WERI-Rb-1 (cell line): ENCODE measurements at regions not wholly inside any gene's neighbourhood (a gene's known extent, or its start where the extent isn't known, plus 50 kb on each side); places are given as distances from the start of the nearest gene placed in this dataset.
"Not testable (repeated sequence)": the region's sequence is repeated elsewhere in the genome, so short reads cannot be mapped to it uniquely, and the experiment has no call there.

Source experiments
- DNase-seq: peaks from one replicate; pipeline ENCODE4 v3.0.0-alpha.2; 2020
- H3K27ac ChIP-seq: fragments of 250-450 bp; sonication (Bioruptor Pico); 2 replicates; pipeline ENCODE4 v1.5.1; 2020; ENCODE audit warnings: mild to moderate bottlenecking, moderate library complexity
- H3K27me3 ChIP-seq: fragments of 250-450 bp; sonication (Bioruptor Pico); 2 replicates; pipeline ENCODE4 v1.5.1; 2021; ENCODE audit warnings: mild to moderate bottlenecking, low read depth, moderate library complexity; ENCODE audit not compliant: insufficient read depth, severe bottlenecking
- H3K36me3 ChIP-seq: fragments of 250-450 bp; sonication (Bioruptor Pico); 2 replicates; pipeline ENCODE4 v1.5.1; 2020; ENCODE audit warnings: mild to moderate bottlenecking, moderate library complexity
- H3K4me3 ChIP-seq: 2 replicates; pipeline ENCODE4 v1.5.1; 2011; ENCODE audit warnings: low read depth, mild to moderate bottlenecking, control low read depth, low read length
- H3K9me3 ChIP-seq: fragments of 250-450 bp; sonication (Bioruptor Pico); 2 replicates; pipeline ENCODE4 v1.5.1; 2021; ENCODE audit warnings: mild to moderate bottlenecking, moderate library complexity; ENCODE audit not compliant: severe bottlenecking
- CTCF ChIP-seq: IDR thresholded peaks from 2 replicates; pipeline ENCODE4 v1.5.1; 2011; ENCODE audit warnings: low read depth, mild to moderate bottlenecking, control low read depth, inconsistent platforms, low read length

GRCh38 chr6:133129556-133129955 is 111.6 kb upstream of the EYA4 start:
- no peak for TF ChIP-seq CTCF

GRCh38 chr6:133130863-133131262 is 110.3 kb upstream of the EYA4 start:
- no peaks in the 10 kb centered on the region for H3K27me3 ChIP-seq
- H3K27ac ChIP-seq: no peak overlapping the region
- H3K36me3 ChIP-seq: no peaks in the 10 kb centered on the region
- no peak overlapping the region for H3K4me3 ChIP-seq
- H3K9me3 ChIP-seq: no peaks in the 10 kb centered on the region
- TF ChIP-seq CTCF: no peak
- no peak for DNase-seq

More at GRCh38 chr6:133129556-133129955, 111.6 kb upstream of the EYA4 start:
- Histone ChIP-seq H3K27ac (no peak overlapping the region), H3K4me3 (no peak overlapping the region), H3K27me3 (no peaks in the 10 kb centered on the region), H3K9me3 (no peaks in the 10 kb centered on the region), H3K36me3 (no peaks in the 10 kb centered on the region)
- DNase-seq: no peak

GRCh38 chr6:133131621-133132465 is 109.3 kb upstream of the EYA4 start:
- Histone ChIP-seq H3K27ac (no peak overlapping the region), H3K9me3 (no peaks in the 10 kb centered on the region), H3K27me3 (no peaks in the 10 kb centered on the region), H3K36me3 (no peaks in the 10 kb centered on the region), H3K4me3 (no peak overlapping the region)
- no peak for DNase-seq
- no peak for TF ChIP-seq CTCF

GRCh38 chr6:133132466-133132971 is 108.6 kb upstream of the EYA4 start:
- Histone ChIP-seq H3K9me3 (no peaks in the 10 kb centered on the region), H3K4me3 (no peak overlapping the region), H3K27me3 (no peaks in the 10 kb centered on the region), H3K36me3 (no peaks in the 10 kb centered on the region), H3K27ac (no peak overlapping the region)
- no peak for DNase-seq
- no peak for TF ChIP-seq CTCF

GRCh38 chr6:133136177-133136880 is 104.8 kb upstream of the EYA4 start:
- no peaks in the 10 kb centered on the region for H3K9me3 ChIP-seq
- no peaks in the 10 kb centered on the region for H3K36me3 ChIP-seq
- no peaks in the 10 kb centered on the region for H3K27me3 ChIP-seq
- no peak for TF ChIP-seq CTCF
- DNase-seq: no peak
- H3K27ac ChIP-seq: no peak overlapping the region
- H3K4me3 ChIP-seq: no peak overlapping the region

- not testable (repeated sequence) for H3K4me3 ChIP-seq, H3K27ac ChIP-seq, DNase-seq, H3K27me3 ChIP-seq, H3K9me3 ChIP-seq, H3K36me3 ChIP-seq
Measured at GRCh38 chr6:133147470-133148184, 93.5 kb upstream of the EYA4 start.
